Vagina (tissue), 2 donors: ENCODE measurements at regions not wholly inside any gene's neighbourhood (a gene's known extent, or its start where the extent isn't known, plus 50 kb on each side); places are given as distances from the start of the nearest gene placed in this dataset.
"Not testable (repeated sequence)": the region's sequence is repeated elsewhere in the genome, so short reads cannot be mapped to it uniquely, and the experiment has no call there.

Experiments
- DNase-seq, 2 donors: peaks; one replicate each; pipeline ENCODE4 v3.0.0-alpha.2; 2017; ENCODE audit errors: extremely low spot score in 2 of 2
- H3K27ac ChIP-seq: fragments of 200-600 bp; sonication (generic); one replicate; pipeline ENCODE4 v1.5.1; 2019
- H3K27me3 ChIP-seq: fragments of 200-600 bp; sonication (generic); one replicate; pipeline ENCODE4 v1.5.1; 2019
- H3K36me3 ChIP-seq, 2 donors: fragments of 200-600 bp; sonication (generic); one replicate each; pipeline ENCODE4 v1.5.1; 2017 to 2019
- H3K4me1 ChIP-seq: fragments of 200-600 bp; sonication (generic); one replicate; pipeline ENCODE4 v1.5.1; 2019
- H3K4me3 ChIP-seq, 2 donors: fragments of 200-600 bp; sonication (generic); 1 replicate in 1 of 2; 2 replicates in 1 of 2; pipeline ENCODE4 v1.5.1; 2016 to 2019
- H3K9me3 ChIP-seq: fragments of 200-600 bp; sonication (generic); one replicate; pipeline ENCODE4 v1.5.1; 2019
- CTCF ChIP-seq, 3 experiments: fragments of 450-650 bp in 2 of 3; fragments of 200-600 bp in 1 of 3; sonication (generic) in 1 of 3; IDR thresholded peaks; one replicate each; pipeline ENCODE4 v1.5.1; 2017 to 2019; ENCODE audit warnings: antibody characterized with exemption in 3 of 3, mild to moderate bottlenecking in 2 of 3, moderate library complexity in 2 of 3
- POLR2A ChIP-seq, 2 donors: fragments of 450-650 bp; IDR thresholded peaks; one replicate each; pipeline ENCODE4 v1.6.1; 2017; ENCODE audit warnings: antibody characterized with exemption in 2 of 2, mild to moderate bottlenecking in 2 of 2, moderate library complexity in 2 of 2
- POLR2AphosphoS5 ChIP-seq, 2 donors: sonication (generic); formaldehyde crosslinking; IDR thresholded peaks; one replicate each; pipeline ENCODE4 v1.9.0; 2017; ENCODE audit warnings: antibody characterized with exemption in 2 of 2, mild to moderate bottlenecking in 2 of 2, low read depth in 1 of 2; ENCODE audit not compliant: insufficient read depth in 1 of 2
- intact Hi-C: fragments of 100-400 bp; cut with DNase I; formaldehyde crosslinking; loops from one replicate; pipeline ENCODE4 v1.15.1; 2023

DNA sequence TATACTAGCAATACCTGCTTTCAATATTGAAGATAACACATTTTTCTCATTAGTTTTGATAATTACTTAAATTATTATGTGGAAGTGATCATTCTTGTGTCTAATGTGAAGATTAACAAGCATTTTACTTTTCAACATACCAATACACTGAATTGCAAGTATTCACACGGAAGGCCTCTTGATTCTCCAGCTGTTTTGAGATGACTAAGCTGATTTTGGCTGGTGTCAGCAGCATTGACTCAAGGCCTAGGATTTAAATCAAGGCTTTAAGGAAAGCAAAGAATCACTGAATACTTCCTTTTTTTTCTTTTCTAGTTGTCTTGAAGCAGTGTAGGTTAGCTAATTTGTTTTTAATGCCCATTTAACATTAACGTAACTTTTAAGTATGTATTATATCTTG is 373.7 kb downstream of the SRGAP2C start:
- no peak for DNase-seq
- intact Hi-C loops = no loop called here
- no peaks in the 10 kb centered on the region for H3K9me3 ChIP-seq
- TF ChIP-seq CTCF (IDR thresholded peaks at IDR 0.05) = no peak
- TF ChIP-seq POLR2A (IDR thresholded peaks at IDR 0.05) = no peak
- TF ChIP-seq POLR2AphosphoS5 (IDR thresholded peaks at IDR 0.05; ENCODE audit: insufficient read depth in 1 of 2, low read depth in 1 of 2) = no peak
- H3K27ac ChIP-seq = no peak overlapping the region
- no peaks in the 10 kb centered on the region for H3K36me3 ChIP-seq
- H3K27me3 ChIP-seq = no peaks in the 10 kb centered on the region
- H3K4me1 ChIP-seq = no peaks in the 10 kb centered on the region
- H3K4me3 ChIP-seq = no peak overlapping the region

GRCh38 chr1:121566346-121566745 is 381.6 kb downstream of the SRGAP2C start:
- no peak for DNase-seq
- Histone ChIP-seq H3K9me3 (no peaks in the 10 kb centered on the region), H3K36me3 (no peaks in the 10 kb centered on the region), H3K27ac (no peak overlapping the region), H3K4me3 (no peak overlapping the region), H3K27me3 (no peaks in the 10 kb centered on the region), H3K4me1 (no peaks in the 10 kb centered on the region)
- no peak for TF ChIP-seq CTCF (IDR thresholded peaks at IDR 0.05)
- no peak for TF ChIP-seq POLR2AphosphoS5 (IDR thresholded peaks at IDR 0.05; ENCODE audit: insufficient read depth in 1 of 2, low read depth in 1 of 2)
- TF ChIP-seq POLR2A (IDR thresholded peaks at IDR 0.05) = no peak
- intact Hi-C loops = no loop called here

DNA sequence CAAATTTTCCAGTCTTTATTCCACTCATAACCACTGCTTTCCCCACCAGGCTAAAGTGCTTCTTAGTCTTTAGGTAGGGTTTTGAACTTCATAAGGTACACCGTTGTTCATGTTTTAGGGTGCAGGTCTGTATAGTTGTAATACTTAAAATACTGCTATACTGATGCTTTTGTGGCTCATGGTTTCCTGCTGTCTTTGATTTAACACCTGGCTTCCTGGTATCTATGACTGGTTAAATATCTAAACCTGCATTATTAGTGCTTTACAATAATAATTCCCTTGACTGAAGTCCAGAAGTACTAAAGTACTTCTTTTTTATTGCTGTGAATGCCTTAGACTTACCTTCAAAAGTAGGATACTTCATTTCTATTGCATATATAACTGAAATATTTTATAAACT is 384.7 kb downstream of the SRGAP2C start:
- TF ChIP-seq POLR2A (IDR thresholded peaks at IDR 0.05) (no peak), POLR2AphosphoS5 (IDR thresholded peaks at IDR 0.05; ENCODE audit: insufficient read depth in 1 of 2, low read depth in 1 of 2) (no peak), CTCF (IDR thresholded peaks at IDR 0.05) (no peak)
- intact Hi-C loops = no loop called here
- no peak overlapping the region for H3K4me3 ChIP-seq
- no peaks in the 10 kb centered on the region for H3K36me3 ChIP-seq
- no peaks in the 10 kb centered on the region for H3K9me3 ChIP-seq
- no peak for DNase-seq
- no peak overlapping the region for H3K27ac ChIP-seq
- no peaks in the 10 kb centered on the region for H3K27me3 ChIP-seq
- H3K4me1 ChIP-seq = no peaks in the 10 kb centered on the region

DNA sequence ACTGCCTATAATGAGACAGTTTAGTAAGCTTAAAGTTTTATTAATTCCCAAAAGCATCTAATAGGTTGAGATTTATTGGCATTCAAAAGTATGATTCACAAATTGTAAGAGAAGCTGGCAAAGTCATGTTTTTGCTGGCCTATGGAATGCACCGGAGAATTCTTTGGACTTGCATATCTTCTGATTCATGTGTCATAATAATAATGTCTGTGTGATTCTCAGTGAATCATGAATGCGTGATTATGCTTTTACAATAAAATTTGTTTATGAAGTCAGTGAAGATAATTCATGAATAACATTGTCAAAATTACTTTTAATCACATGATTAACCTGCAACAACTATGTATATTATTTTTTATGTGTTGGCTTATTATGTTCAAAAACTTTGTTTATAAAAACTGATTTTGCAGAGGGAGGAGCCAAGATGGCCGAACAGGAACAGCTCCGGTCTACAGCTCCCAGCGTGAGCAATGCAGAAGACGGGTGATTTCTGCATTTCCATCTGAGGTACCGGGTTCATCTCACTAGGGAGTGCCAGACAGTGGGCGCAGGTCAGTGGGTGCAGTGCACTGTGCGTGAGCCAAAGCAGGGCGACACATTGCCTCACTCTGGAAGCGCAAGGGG is 389.2 kb downstream of the SRGAP2C start:
- H3K27ac ChIP-seq, DNase-seq, H3K4me3 ChIP-seq, H3K9me3 ChIP-seq, H3K36me3 ChIP-seq, H3K27me3 ChIP-seq, intact Hi-C loops, H3K4me1 ChIP-seq: not testable (repeated sequence)

- H3K27ac ChIP-seq, intact Hi-C loops, DNase-seq, H3K4me3 ChIP-seq, H3K4me1 ChIP-seq, H3K27me3 ChIP-seq, H3K36me3 ChIP-seq, H3K9me3 ChIP-seq: not testable (repeated sequence)
Measured at GRCh38 chr1:121574505-121574899, 389.7 kb downstream of the SRGAP2C start.

- H3K4me1 ChIP-seq, intact Hi-C loops, DNase-seq, H3K4me3 ChIP-seq, H3K27ac ChIP-seq, H3K9me3 ChIP-seq, H3K27me3 ChIP-seq, H3K36me3 ChIP-seq: not testable (repeated sequence)
Measured at GRCh38 chr1:121582898-121583297, 398.1 kb downstream of the SRGAP2C start.
